Bone marrow (tissue), 2 donors: ENCODE measurements at regions not wholly inside any gene's neighbourhood (a gene's known extent, or its start where the extent isn't known, plus 50 kb on each side); places are given as distances from the start of the nearest gene placed in this dataset.

Experiments
- DNase-seq, 2 donors: peaks; one replicate each; lab custom pipeline; 2025; lab: John Stamatoyannopoulos, UW

DNA sequence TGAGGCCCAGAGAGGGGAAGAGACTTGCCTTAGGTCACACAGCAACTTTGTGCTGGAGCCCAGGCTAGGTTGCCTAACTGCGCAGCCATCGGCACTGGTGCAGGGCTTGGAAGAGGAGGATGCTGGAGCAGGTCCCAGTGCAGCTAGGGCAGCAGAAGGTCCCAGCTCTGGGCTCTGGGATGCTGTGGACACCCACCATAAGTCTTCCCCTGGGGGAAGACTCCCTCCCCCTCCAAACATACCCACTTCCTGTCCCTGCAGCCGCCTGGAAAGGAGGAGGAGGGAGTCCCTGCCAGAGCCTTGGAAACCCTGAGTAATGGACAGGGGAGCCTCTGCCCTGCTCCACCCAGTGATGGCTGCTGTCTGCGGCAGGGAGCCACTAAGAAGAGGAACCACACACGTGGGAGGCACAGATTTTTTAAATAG lies 93.6 kb downstream of the NCR2 start:
- no peak for DNase-seq

DNA sequence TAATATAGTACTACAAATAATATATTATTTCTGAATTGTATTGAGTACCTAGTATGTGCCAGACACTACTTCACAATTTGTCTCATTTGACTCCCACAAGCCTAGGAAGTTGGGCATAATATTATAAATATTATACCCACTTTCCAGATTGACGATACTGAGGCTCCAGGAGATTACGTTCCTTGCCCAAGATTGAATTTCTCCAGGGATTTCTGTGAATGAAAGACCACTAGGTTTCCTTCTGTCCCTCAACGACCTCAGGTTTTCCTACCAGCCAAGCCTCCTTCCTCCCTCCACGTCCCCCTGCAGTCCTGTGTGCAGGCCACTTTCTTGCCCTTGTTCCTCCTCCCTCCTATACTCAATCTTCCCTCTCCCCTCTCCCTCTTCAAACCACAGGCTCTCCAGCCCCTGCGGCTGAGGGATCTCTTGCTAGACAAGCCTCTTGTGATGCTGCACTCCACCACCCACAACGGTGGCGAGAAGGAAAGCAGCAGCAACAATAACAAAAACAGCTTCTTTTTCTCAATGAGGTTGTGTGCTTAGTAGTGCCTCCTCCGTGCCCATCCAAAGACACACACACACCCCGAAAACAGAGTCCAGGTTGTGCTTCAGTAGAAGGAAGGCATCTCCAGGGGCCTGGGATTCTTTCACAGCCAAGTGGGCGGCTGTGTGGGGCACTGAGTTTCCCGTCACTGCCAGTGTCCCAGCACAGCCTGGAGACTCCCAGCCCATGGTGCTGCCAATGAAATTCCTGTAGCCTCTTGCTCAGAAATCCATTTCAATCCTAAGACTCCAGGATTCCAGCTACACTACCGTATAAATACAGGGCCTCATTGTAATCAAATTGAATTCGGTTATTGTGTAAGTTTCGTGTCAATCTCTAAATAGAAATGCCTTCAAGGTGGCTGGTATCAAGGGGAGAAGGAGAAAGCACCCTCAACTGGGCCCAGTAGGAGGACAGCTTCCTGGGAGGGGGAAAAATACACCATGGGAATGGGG lies 94.4 kb downstream of the NCR2 start:
- DNase-seq: no peak

DNA sequence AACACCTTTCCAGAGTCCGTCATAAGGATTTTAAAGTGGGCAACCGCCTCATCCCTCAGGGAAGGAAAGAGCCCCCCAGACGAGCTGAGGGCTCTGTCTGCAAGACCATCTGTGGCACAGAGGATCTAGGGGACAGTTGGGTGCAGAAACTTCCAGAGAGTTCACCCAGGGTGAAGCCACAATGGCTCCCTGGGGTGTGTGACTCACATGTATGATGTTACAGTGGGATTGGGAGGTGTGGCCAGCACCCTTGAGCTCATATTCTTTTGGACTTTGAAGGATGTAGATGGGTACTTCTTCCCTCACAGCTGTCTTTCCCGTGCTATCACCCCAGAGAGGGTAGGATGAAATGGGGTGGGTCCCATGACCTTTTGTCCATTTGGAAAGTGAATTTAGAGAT lies 95.5 kb downstream of the NCR2 start:
- no peak for DNase-seq

DNA sequence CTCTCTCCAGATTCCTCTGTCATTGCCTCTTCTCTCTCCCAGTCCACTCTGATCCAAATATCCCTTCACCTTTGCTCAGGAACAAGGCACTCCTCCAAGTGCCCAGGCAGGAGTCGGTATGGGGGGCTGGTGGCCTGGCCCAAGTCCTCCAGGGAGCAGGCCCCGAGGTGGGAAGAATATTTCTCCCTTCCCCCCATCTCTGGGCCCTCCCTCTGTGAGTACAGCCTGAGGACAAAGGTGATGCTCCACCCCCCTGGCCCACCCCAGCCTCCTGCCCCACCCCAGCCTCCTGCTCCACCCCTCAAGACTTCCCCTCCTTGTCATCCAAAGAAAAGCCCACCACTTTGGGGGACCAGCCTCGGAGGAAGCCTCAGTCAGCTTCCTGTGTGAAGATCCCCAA lies 96.9 kb downstream of the NCR2 start:
- DNase-seq: no peak

DNA sequence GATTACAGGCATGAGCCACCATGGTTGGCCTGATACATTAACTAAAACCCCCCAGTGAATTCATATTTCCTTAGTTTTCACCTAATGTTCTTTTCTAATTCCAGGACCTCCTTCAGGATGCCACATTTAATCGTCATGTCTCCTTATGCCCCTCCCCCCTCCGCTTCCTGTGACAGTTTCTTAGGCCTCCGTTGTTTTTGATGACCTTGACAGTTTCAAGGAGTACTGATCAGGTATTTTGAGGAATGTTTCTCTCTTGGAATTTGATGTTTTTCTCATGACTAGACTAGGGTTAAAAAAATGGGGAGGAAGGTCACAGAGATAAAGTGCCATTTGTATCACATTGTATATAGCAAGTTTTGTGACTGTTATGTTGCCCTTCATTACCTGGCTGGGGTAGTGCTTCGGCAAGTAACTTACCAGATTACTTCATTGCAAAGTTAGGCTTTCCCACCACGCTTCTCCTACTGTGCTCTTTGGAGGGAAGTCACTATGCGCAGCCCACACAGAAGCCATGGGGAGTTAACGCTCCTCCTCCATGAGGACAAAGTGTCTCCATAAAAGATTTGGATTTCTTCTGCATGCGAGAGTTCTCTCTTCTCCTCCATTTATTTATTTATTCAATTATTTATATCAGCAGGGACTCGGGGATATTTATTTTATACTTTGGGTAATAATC lies 99.5 kb downstream of the NCR2 start:
- DNase-seq: no peak

DNA sequence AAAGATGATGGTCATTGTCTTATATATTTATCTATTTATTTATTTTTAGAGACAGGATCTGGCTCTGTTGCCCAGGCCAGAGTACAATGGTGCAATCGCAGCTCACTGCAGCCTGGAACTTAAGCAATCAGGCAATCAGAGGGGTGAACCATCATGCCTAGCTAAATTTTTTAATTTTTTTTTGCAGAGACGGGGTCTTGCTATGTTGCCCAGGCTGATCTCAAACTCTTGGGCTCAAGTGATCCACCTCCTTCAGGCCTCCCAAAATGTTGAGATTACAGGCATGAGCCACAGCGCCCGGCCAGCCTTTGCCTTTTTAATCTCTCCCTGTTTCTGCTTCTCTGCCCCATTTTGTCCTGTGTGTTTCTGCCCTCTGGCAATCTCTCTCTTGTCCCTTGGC lies 102.2 kb downstream of the NCR2 start:
- DNase-seq: no peak

DNA sequence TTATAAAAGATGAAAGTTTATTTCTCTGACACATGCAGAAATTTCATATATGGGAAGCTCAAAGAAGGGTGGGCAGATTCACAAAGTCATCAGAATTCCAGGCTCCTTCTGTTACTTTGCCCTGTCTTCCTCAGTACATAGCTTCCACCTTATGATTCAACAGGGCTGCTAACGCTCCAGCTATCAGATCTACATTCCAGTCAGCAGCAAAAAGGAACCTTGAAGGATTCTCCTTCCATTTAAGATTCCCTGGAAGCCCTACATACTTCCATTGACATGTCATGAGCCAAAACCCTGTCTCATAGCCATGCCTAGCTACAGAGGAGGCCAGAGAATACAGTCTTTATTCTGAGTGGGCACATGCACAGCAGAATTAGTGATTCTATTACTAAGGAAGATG lies 103.3 kb downstream of the NCR2 start:
- DNase-seq: no peak

DNA sequence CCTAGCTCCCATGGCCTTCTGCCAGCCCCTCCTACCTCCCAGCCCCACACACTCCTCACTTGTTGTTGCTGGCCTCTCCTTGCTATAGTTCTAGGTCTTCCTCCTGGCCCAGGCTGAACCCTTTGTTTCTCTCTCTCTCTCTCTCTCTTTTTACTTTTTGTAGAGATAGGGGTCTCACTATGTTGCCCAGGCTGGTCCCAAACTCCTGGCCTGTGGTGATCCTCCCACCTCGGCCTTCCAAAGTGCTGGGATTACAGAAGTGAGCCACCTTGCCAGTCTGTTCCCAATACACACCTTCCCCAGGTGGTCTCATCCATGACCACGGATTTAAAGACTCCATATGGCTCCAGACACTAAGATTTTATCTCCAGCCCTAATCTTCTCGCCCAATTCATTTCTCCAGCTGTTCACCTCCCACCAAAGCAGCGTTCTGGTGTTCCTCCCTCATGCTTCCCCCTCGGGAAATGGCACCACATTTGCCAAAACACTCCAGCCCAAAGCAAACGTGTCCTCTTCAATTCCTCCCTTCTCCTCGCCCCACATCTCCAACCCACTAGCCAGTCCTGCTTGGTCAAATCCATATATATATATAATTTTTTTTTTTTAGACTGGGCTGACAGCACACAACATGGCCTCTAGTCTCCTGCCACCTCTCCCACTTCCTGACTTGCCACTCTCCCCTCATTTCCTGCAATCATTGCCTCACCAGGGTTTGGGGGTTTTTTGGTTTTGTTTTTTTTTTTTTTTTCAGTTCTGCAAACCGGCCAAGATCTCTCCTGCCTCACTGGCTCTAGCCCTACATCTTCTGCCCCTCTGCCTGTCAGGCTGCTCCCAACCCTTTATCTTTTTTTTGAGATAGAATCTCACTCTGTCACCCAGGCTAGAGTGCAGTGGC lies 104.4 kb downstream of the NCR2 start:
- DNase-seq: no peak

DNA sequence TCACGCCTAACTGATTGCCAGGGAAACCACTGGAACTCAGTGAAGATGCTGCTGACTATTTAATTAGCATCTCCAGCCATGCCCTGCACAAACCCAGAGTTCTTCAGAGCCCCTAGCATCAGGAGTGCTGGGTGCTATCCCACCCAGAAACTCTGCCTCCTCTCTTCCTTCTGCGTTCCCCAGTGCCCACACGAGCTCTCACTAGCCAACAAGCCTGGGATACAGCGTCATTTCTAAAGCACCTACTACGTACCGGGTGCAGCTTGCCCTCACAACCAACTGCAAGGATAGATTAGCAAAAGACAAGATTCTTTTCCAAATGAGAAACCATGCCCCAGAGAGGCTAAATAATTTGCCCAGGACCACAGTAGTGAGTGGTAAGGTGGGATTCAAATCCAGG lies 105.2 kb upstream of the FOXP4 start:
- no peak for DNase-seq

DNA sequence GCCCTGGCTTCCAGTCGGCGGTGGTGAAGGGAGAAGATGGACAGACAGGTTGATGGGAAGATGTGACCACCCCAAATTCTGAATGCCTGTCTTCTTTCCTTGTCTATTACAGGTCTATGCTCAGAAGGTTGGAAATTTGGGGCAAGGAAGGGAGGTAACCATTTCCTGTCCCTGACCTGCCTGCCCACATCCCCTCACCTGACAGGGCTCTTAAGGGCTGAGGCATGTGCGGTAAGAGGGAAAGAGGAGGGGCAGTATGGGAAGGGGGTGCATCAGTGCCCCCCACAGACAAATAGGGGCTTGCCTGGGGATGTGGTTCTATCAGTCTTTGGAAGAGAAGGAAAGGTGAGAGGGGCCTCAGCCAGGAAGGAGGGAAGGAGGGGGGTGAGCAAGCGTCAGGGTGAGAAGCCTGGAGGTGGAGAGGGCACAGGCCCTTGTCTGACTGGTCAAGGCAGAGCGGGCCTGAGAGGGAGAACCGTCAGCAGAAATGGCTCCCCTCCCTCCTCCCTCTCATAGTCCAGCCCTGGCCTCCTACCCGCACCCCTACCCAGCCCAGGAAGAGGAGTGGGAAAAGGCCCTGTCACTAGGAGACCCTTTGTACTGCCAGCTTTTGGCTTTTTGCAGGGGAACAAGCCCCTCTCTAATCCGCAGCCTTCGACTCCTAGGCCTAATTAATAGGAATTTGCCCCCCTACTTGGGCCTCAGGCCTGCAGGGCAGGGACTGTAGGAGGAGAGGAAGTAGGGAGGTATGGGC lies 104.4 kb upstream of the FOXP4 start:
- DNase-seq: no peak

DNA sequence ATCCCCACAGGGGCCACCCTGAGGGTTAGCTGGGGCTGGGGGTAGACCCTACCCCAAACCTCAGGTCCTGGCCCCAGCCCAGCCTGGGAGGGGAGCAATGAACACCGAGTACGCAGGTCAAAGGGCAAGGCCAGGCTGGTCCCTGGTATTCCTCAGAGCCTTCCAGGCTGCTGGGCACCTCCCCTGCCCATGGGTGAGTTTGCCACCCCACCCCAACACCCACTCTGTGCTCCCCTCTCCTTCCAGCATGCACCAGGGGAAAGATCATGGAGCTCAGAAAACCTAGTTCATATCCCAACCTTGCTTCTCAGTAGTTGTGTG lies 103.9 kb upstream of the FOXP4 start:
- no peak for DNase-seq

DNA sequence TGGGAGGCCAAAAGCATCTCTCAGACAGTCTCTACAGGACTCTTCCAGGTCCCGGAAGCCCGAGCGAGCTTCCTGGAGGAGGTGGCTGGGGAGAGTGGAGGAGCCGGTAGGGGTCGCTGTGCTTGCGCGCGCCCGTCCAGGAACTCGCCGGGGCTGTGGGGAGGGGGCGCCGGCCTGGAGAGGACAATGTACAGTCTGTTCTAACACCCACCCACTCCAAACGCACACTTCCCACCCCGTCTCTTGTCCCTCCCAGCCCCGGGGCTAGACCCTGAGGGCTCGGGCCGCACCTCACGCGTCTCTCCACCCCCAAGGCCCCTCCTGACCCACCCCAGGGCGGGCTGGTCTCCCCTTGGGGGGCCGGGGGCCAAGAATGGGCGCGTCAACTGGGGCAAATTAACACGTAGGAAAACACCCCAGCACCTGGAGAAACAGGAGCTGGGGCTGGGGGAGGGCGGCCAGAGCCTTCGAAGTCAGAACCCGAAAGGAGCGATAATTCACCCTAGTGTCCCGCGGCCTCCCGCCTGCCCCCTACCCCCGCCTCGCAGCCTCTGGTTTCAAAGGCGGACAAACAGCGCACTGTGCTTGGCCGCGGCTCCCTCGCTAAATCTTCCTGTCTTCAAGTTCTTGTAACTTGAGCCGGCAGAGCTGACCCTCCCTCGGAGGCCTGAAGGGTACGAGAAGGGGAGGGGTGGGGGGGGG lies 103.2 kb upstream of the FOXP4 start:
- no peak for DNase-seq

DNA sequence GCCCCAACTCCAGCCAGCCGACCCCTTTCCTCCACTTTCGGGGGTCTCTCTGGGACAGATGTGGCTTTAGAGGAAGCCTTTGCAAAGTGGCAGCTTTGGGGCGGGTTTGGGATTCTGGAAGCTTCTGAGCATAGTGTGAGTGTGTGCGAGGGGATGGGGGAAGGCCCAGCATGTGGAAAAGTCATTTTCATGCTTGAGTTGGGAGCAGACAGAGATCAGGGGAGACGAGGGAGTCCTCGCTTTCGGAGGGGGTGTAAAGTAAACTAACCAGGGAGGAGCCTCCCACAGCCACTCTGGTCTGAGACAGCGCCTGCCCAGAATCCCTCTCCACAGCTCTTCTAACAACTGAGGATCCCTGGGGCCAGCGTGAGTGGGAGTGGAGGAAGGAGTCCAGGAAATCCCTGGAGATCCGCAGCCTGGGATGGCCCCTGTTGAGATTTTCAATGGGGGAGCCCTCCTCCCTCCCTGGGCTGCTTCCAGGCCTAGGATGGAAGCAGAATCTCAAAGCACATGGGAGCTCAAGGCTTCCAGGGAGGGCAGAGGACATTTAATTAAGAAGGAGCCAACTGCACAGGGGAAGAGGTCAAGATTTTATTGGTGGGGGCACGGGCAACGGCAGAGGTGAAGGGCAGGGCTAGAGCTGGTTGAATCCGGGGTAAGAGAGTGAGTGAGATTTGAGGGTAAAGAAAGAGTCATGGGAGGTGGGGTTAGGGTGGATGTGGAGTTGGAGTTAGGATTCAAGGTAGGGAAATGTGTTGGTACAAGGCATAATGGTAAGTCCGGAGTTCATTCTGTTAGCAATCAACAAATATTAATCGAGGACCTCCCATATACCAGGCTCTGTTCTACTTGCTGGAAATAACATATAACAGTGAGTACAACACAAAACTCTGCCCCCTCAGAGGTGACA lies 102.3 kb upstream of the FOXP4 start:
- DNase-seq: no peak

DNA sequence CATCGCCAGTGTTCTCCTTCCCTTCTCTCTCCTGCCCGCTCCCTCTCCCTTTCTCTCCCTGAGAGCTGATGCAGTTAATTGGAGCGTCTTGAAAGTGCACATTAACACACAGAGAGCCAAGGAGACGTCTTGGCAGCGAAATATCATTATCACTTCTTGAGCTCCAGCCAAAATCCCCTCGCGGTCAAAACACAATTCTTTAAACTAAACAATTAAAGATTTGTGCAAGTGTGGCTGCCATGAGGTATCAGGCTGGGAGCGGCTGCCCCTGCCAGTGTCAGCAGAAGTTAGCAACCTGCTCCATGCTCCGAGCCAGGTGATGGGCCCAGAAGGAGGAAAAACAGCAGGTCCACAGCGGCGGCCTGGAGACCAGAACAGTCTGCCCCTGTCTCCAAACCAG lies 100.9 kb upstream of the FOXP4 start:
- no peak for DNase-seq

DNA sequence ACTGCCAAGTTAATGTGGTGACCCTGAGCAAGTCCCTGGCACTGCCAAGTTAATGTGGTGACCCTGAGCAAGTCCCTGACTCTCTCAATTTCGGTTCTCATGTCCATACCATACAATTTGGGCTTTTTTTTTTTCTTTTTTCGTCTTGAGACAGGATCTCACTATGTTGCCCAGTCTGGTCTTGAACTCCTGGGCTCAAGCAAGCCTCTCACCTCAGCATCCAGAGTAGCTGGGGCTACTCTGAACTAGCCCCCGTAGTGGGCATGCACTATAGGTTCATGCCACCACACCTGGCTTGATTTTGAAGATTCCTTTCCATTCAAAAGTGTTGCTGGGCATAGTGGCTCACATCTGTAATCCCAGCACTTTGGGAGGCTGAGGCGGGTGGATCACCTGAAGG lies 100.0 kb upstream of the FOXP4 start:
- no peak for DNase-seq

DNA sequence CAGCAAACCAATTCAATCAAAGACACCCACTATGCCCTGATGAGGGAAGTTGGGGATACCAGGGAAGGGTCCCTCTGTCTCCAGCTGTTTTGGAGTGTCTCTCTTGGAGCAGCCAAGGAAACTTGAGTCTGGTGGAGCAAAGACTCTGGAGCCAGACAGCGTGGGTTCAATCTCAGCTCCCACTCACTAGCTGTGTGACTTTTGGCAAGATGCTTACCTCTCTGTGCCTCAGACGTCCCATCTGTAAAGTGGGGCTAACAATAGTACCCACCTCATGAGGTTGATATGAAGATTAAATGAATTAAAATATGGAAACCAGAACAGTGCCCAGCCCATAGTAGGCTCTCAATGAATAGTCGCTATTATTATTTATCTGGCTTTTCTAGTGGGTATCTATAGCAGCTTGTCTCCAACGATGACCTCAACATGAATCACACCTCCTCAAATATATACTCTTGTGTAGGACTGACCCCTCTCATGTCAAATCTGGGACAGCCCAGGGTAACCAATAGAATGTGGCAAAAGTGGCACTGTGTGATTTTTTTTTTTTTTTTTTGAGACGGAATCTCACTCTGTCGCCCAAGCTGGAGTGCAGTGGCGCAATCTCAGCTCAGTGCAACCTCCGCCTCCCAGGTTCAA lies 99.2 kb upstream of the FOXP4 start:
- DNase-seq: no peak

DNA sequence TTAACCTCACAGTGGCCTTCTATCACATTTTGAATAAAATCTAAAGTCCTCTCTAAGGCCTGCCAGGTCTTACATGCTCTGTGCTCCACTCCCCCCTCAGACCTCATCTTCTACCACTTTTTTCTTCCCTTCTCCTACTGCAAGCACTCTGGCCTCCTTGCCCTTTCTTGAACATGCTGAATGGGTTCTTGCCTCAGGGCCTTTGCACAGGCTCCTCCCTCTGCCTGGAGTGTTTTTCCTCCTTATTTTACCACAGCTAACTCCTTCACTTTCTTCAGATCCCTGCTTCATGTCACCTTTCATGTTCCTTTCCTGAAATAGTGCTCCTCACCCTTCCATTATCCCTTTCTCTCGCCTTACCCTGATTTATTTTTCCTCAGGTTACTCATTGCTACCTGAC lies 97.9 kb upstream of the FOXP4 start:
- DNase-seq: no peak

DNA sequence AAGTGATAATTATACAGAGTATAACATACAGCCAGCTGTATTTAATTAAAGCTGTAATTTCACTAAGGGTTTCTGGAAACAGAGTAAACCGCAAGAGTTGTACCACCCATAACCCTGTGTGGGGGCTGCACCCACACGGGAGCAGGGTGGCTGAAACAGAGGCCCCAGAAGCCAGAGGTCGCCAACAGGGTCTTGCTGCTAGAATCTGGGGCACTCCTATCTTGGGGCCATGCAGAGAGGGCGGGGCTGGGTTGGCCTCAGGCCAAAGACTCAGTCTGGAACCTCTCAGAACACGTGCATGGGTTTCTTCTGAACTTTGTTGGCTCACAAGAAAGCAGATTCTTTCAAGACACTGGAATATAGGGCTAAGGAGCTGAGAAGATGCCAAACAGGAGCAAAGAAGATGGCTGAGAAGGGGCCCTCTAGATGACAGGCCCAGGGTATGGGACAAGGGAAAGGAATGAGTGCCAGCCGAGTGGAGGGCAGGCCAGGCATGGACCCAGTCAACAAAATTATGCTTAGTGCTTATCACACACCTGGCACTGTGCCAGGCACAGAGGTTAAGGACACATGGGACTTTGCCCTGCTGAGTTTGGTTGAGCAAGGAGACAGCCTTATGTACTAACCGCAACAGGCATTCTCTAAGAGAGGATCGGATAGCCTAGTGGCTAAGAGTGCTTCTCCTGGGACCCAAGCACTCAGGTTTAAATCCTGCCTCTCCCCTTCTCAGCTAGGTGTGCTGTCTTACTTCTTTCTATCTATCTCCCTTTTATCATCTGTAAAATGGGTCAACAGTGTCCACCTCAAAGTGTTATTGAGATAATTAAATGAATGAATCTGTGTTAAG lies 96.6 kb upstream of the FOXP4 start:
- no peak for DNase-seq

DNA sequence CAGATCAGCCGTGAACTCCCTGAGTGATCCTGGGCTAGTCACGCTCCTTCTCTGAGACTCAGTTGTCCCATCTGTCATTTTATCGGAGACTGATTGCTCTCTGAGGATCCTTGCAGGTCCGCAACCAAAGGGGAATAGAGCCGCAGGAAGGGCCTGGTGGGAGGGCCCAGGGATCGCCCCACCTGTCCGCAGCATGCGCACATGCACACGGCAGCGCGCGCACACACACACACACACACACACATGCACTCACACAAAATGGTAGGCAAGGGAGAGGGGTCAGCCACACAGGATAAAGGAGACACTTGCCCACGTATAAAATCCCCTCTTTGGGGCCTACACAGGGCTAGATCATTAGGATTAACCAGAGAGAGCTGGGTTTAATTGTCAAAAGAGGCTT lies 95.6 kb upstream of the FOXP4 start:
- DNase-seq: no peak
